H1 (cell line): ENCODE measurements at regions not wholly inside any gene's neighbourhood (a gene's known extent, or its start where the extent isn't known, plus 50 kb on each side); places are given as distances from the start of the nearest gene placed in this dataset.

Source experiments
- BACH1 ChIP-seq: IDR thresholded peaks from 2 replicates; pipeline ENCODE4 v1.6.1; 2012; ENCODE audit warnings: low read length, improper control_type of control experiment
- CEBPB ChIP-seq: IDR thresholded peaks from 2 replicates; pipeline ENCODE4 v1.6.1; 2012; ENCODE audit warnings: low read depth, low read length
- RFX5 ChIP-seq: IDR thresholded peaks from 2 replicates; pipeline ENCODE4 v1.6.1; 2011; ENCODE audit warnings: low read depth, low read length, improper control_type of control experiment, borderline replicate concordance
- TEAD4 ChIP-seq: IDR thresholded peaks from 2 replicates; pipeline ENCODE4 v1.6.1; 2012; ENCODE audit warnings: low read depth, low read length, inconsistent platforms, mixed read lengths
- USF2 ChIP-seq: IDR thresholded peaks from 2 replicates; pipeline ENCODE4 v1.6.1; 2011; ENCODE audit warnings: low read length, improper control_type of control experiment
- YY1 ChIP-seq: IDR thresholded peaks from 2 replicates; pipeline ENCODE4 v1.6.1; 2011; ENCODE audit warnings: low read depth, mild to moderate bottlenecking, low read length

DNA sequence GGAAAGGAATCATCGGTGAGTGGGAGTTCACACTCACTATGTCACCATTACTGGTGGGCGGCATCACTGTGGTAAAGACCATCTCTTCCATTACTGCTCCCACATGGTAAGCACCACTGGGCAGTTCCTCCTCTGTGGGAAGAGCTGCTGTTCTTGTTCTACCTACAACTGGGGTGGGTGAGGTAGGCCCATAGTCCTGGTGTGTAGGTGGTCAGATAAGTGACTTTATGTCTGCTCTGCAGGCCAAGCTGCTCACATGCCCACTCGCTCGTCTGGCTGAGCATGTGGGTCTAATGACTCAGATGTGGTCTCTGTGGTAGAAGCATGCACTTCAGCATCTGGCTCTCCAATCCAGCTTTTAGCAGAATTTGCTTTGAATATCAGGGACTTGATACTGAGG lies 82.9 kb downstream of the TMEM215 start (continued):
- TF ChIP-seq CEBPB (no peak), BACH1 (no peak), RFX5 (no peak), TEAD4 (no peak), USF2 (no peak), YY1 (no peak)
